ENCODE measurements at regions not wholly inside any gene's neighbourhood (a gene's known extent, or its start where the extent isn't known, plus 50 kb on each side); places are given as distances from the start of the nearest gene placed in this dataset.

DNA sequence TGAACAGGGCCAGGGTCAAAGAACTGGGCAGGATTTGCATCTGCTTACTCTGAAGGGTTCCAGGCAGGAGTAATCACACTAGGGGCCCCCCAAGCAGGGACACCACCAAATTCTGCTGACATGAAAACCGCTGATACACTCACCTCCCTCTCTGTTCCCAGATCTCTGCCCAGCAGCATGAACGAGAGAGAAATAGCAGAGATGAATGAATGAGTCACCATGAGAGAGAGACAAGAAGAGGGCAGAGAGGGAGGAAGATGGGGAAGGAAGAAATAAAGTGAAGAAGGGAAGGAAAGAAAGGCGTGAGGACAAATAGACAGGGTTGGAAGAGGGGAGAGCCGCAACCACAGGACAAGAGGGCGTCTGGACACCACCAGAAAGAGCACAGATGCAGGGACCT, 285.9 kb upstream of the NEBL start:
- TF ChIP-seq, protein P1, sequence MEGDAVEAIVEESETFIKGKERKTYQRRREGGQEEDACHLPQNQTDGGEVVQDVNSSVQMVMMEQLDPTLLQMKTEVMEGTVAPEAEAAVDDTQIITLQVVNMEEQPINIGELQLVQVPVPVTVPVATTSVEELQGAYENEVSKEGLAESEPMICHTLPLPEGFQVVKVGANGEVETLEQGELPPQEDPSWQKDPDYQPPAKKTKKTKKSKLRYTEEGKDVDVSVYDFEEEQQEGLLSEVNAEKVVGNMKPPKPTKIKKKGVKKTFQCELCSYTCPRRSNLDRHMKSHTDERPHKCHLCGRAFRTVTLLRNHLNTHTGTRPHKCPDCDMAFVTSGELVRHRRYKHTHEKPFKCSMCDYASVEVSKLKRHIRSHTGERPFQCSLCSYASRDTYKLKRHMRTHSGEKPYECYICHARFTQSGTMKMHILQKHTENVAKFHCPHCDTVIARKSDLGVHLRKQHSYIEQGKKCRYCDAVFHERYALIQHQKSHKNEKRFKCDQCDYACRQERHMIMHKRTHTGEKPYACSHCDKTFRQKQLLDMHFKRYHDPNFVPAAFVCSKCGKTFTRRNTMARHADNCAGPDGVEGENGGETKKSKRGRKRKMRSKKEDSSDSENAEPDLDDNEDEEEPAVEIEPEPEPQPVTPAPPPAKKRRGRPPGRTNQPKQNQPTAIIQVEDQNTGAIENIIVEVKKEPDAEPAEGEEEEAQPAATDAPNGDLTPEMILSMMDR (IDR thresholded peaks at IDR 0.05; ENCODE audit: low read depth, low read length, missing control alignments): no peak
- no peak overlapping the region for H3K4me3 ChIP-seq (replicated peaks; ENCODE audit: low read depth, low read length)
- no peak for DNase-seq (ENCODE audit: extremely low read depth, low read depth)

DNA sequence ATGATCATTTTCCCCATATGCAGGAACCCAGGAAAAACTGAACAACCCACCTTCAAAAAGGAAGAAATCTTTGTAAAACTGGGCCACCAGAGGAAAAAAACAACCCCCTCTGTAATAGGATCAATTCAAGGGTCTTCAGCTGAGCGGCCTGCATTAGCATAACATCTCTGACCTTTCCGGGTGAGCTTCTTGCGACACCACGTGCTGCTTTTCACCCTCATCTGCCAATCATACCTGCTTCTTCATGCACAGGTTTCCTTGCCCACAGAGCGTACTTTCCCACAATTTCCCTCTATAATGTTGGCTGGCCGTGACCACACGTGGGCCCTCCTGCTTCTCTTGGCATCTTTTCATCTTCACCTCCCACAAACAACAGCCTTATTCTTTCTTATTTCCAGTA, 284.3 kb upstream of the NEBL start:
- no peak overlapping the region for H3K4me3 ChIP-seq (replicated peaks; ENCODE audit: low read depth, low read length)
- TF ChIP-seq, protein P1 (IDR thresholded peaks at IDR 0.05; ENCODE audit: low read depth, low read length, missing control alignments): no peak
- no peak for DNase-seq (ENCODE audit: extremely low read depth, low read depth)

DNA sequence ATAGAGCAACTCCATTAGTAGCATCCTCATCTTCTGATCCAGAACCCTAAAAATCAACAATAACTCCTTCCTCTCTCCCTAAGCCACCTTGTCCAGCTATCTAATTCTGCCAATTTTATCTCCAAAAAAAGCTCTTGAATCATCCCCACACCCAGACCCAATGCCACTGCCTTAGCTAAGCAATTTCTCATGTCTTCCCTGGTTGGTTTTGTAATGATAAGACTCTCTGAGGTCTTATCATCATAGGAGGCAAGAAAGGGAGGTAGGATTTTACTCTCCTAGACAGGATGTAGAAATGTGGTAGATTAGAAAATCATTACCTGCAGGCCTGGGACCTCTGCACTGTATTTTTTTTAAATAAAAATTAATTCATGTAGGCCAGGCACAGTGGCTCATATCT, 283.5 kb upstream of the NEBL start:
- TF ChIP-seq, protein P1 (IDR thresholded peaks at IDR 0.05; ENCODE audit: low read depth, low read length, missing control alignments): no peak
- no peak overlapping the region for H3K4me3 ChIP-seq (replicated peaks; ENCODE audit: low read depth, low read length)
- no peak for DNase-seq (ENCODE audit: extremely low read depth, low read depth)

DNA sequence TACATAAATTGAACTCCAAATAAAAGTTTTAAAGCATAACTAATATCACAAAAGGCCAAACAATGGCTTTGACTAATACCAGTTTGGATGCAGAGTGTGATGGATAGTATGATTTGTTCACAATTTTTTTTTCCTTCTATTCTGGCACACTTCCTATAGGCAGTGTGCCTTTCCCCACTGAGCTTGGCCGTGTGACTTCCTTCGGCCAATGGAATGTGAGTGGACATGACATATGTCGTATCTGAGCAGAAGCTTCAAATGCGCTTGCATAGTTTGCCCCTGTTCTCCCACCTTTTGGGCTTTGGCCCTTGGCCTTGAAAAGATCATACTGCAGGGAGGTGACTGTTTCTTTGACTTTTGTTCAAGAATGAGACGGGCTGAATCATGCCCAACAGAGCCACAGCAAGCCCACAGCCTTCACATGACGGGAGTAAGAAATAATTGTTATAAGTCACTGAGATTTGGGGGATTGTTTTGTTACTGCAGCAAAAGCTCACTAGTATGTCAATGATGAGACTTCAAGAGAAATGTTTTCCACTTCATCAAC, 279.9 kb upstream of the NEBL start:
- H3K4me3 ChIP-seq (replicated peaks; ENCODE audit: low read depth, low read length): no peak overlapping the region
- no peak for DNase-seq (ENCODE audit: extremely low read depth, low read depth)
- TF ChIP-seq, protein P1 (IDR thresholded peaks at IDR 0.05; ENCODE audit: low read depth, low read length, missing control alignments): no peak

DNA sequence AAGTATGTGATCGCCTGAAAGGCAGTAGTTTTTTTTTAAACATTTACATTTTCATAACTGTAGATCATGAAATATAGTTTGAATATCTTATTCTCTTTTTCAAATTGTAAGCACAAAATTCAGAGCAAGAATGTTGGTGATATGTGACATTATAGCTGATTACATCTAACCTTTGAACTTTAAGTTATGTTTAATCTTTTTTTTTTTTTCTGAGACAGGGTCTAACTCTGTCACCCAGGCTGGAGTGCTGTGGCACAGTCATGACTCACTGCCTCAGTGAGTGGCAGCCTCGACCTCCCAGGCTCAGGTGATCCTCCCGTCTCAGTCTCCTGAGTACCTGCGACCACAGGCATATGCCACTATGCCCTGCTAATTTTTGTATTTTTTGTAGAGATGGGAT, 278.7 kb upstream of the NEBL start:
- TF ChIP-seq, protein P1 (IDR thresholded peaks at IDR 0.05; ENCODE audit: low read depth, low read length, missing control alignments): no peak
- no peak for DNase-seq (ENCODE audit: extremely low read depth, low read depth)
- H3K4me3 ChIP-seq (replicated peaks; ENCODE audit: low read depth, low read length): no peak overlapping the region

DNA sequence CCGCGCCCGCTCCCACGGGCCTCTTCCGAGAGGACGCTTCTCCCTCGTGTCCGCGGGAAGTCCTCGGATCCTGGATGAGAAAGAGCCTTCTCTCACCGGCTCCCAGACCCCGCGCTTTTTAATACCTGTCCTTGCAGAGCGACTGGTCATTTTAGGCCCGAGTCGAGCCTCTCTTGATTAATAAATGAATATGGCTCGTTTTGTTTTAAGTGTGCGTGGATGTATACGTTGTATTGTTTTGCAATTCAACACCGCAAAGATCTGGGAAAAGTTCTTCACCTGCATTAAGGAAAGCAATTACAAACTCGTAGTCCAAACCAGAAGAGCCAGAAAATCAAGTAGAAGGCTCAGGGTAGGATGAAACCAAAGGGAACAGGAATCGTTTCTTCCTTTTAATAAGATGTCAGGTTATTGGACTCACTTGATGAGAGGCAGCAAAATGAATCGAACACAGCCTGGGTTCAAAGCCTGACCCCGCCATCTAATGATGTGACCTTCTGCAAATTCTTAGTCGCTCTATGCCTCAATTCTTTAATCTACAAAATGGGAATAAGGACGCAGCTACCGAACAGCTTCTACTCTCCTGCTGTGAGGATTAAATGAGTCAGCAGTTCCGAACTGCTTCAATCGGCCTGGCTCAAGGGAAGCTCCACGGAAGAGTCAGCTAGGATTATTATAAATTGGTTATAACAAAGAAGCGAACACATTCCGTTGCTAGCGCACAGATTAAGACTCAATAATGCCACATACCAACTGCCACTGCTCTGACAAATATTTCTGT, 277.8 kb upstream of the NEBL start:
- H3K4me3 ChIP-seq (replicated peaks; ENCODE audit: low read depth, low read length): no peak overlapping the region
- TF ChIP-seq, protein P1 (IDR thresholded peaks at IDR 0.05; ENCODE audit: low read depth, low read length, missing control alignments): no peak
- DNase-seq (ENCODE audit: extremely low read depth, low read depth): no peak

Measured in HFF-Myc (cell line).